A549 (cell line): ENCODE measurements at regions not wholly inside any gene's neighbourhood (a gene's known extent, or its start where the extent isn't known, plus 50 kb on each side); places are given as distances from the start of the nearest gene placed in this dataset.

Source experiments
- MYC ChIP-seq: IDR thresholded peaks from 2 replicates; pipeline ENCODE4 v1.6.1; 2012; ENCODE audit warnings: mild to moderate bottlenecking, inconsistent platforms, low read length, improper control_type of control experiment, borderline replicate concordance
- TF ChIP-seq, protein P1 (sequence below): fragments of >200 bp; sonication (Bioruptor Twin); formaldehyde crosslinking; IDR thresholded peaks from 3 replicates; pipeline ENCODE4 v1.5.1; 2016

DNA sequence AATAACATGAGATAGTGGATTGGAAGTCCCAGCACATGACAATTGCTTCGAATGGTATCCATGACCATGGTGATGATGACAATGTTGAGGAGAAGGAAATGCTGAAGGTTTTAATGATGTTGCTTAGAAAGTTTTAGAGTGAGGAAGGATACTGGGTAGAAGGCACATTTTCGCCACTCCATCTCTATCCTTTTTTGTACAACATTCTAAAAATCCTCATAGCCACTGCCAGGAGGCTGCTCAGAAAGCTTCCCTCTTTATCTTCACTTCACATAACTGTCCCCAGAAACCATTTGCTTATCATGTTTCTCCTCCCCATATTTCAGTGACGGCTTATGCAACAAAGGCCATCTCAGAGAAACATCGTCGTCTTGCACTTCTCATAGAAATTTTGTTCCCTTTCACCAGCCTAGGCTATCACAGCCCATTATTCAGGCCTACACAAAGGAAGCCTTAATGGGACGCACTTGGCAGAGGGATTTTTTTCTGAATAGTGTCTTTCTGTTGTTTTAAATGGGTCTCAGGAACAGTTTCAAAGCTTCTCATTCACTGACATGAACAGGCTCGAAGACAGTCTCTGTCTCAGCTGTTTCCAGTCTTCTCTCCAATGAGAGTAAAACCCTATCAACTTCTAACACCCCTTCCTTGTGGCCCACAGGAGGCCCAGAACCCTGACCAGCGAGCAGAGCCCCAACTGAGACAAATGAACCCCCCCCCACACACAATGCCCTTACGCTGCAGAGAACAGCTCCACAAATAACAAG is 506.7 kb downstream of the HAPSTR1 start:
- TF ChIP-seq, protein P1, sequence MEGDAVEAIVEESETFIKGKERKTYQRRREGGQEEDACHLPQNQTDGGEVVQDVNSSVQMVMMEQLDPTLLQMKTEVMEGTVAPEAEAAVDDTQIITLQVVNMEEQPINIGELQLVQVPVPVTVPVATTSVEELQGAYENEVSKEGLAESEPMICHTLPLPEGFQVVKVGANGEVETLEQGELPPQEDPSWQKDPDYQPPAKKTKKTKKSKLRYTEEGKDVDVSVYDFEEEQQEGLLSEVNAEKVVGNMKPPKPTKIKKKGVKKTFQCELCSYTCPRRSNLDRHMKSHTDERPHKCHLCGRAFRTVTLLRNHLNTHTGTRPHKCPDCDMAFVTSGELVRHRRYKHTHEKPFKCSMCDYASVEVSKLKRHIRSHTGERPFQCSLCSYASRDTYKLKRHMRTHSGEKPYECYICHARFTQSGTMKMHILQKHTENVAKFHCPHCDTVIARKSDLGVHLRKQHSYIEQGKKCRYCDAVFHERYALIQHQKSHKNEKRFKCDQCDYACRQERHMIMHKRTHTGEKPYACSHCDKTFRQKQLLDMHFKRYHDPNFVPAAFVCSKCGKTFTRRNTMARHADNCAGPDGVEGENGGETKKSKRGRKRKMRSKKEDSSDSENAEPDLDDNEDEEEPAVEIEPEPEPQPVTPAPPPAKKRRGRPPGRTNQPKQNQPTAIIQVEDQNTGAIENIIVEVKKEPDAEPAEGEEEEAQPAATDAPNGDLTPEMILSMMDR, result no peak
- TF ChIP-seq MYC, result no peak
